Epithelial cell of esophagus (primary cell): ENCODE measurements at regions not wholly inside any gene's neighbourhood (a gene's known extent, or its start where the extent isn't known, plus 50 kb on each side); places are given as distances from the start of the nearest gene placed in this dataset.

Source experiments
- DNase-seq: peaks from one replicate; pipeline ENCODE4 v3.0.0; 2010; ENCODE audit warnings: low read depth
- H3K4me3 ChIP-seq: 2 replicates; pipeline ENCODE4 v1.5.1; 2011; ENCODE audit warnings: mild to moderate bottlenecking, low read length, control low read depth
- TF ChIP-seq, protein P1 (sequence below): IDR thresholded peaks from 2 replicates; pipeline ENCODE4 v1.5.1; 2011; ENCODE audit warnings: low read depth, mild to moderate bottlenecking, low read length, control low read depth, inconsistent platforms; ENCODE audit not compliant: insufficient read depth; ENCODE audit errors: missing control alignments

DNA sequence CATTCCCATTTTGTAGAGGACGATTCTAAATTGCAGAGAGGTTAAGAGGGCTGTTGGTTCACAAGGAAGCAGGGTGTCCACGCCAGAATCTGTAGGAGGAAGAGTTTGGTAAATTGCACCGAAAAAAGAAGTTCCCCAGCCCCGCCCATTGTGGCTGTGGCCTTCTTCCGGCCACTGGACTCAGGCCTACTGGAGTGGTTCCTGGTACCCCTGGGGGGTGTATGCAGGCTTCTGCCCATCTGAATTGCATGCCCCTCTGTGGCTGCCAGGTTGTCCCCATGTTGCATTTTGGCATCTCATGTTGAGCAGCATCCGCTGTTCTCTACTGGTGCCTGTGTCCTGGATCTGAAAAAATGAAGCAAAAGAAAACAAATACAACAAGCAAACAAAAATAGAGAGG, 234.2 kb downstream of the WDR11 start:
- TF ChIP-seq, protein P1, sequence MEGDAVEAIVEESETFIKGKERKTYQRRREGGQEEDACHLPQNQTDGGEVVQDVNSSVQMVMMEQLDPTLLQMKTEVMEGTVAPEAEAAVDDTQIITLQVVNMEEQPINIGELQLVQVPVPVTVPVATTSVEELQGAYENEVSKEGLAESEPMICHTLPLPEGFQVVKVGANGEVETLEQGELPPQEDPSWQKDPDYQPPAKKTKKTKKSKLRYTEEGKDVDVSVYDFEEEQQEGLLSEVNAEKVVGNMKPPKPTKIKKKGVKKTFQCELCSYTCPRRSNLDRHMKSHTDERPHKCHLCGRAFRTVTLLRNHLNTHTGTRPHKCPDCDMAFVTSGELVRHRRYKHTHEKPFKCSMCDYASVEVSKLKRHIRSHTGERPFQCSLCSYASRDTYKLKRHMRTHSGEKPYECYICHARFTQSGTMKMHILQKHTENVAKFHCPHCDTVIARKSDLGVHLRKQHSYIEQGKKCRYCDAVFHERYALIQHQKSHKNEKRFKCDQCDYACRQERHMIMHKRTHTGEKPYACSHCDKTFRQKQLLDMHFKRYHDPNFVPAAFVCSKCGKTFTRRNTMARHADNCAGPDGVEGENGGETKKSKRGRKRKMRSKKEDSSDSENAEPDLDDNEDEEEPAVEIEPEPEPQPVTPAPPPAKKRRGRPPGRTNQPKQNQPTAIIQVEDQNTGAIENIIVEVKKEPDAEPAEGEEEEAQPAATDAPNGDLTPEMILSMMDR, result no peak
- no peak overlapping the region for H3K4me3 ChIP-seq
- no peak for DNase-seq

DNA sequence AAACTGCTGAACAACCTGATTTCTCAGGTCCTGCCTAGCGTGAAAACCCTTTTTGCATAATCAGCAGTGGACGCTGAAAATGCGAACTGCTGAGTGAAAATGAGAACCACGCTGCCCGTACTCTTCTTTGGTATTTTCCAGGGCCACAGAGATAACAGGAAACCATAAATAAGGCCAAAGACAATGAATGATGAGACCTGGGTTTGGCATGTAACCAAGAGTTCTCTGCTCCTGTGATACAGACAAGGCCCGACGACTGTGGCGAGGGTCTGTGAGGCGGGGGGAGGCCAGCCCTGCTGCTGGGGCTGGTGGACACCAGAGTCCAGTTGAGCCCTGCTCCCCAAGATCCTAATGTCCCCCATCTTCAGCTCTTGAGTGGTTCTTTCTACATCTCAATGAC, 236.0 kb downstream of the WDR11 start:
- TF ChIP-seq, protein P1, result no peak
- no peak overlapping the region for H3K4me3 ChIP-seq
- no peak for DNase-seq

DNA sequence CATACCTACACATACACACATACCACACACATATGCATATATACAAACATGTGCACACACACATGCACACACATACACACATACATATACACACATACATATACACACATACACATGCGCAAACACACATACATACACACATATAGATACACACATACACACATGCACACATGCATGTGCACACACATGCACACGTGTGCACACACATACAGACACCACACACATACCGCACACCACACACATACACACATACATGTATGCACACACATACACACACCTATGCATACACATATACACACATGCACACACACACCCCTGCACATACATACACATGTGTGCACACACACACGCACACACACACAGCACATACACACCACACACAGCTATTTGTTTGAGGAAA, 236.5 kb downstream of the WDR11 start:
- no peak for DNase-seq
- H3K4me3 ChIP-seq, result no peak overlapping the region
- TF ChIP-seq, protein P1, result no peak

DNA sequence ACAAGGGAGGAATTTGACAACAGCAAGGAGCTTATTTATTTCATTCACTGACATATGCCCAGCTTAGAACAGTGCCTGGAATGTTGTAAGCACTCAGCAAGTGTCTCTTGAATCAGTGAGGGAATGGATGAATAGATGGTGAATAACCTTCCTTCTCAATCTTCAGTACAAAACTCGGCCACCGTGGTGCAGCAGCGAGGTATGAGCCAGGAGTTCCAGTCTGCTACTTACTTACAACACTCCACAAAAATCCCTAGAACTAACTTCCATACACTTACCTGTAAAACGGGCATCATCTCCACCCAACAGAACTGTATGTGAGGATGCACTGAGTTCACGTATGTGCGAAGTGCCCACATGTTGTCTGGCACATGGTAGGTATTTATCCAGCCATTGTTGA, 237.4 kb downstream of the WDR11 start:
- DNase-seq, result peak; percentile 69
- TF ChIP-seq, protein P1, result peak; percentile 61
- no peak overlapping the region for H3K4me3 ChIP-seq

DNA sequence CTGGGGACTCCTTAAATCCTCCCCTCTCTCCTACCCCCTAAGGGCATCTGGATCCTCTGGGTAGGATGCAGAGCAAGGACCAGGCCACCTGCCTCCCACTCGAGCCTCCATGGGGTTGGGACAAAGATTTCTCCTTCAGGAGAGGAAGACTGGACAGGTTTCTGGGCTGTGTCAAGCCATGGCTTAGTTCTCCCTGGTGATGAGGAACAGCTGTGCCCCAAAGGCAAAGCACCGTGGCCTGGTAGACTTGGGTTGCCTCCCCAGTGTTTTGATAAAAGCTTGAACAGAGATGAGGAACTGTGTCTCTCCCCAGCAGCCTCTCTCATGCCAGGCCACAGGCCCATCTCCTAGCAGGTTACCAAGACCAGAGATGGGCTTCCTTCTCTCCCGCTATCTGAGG, 238.3 kb downstream of the WDR11 start:
- TF ChIP-seq, protein P1, result no peak
- no peak for DNase-seq
- H3K4me3 ChIP-seq, result no peak overlapping the region

DNA sequence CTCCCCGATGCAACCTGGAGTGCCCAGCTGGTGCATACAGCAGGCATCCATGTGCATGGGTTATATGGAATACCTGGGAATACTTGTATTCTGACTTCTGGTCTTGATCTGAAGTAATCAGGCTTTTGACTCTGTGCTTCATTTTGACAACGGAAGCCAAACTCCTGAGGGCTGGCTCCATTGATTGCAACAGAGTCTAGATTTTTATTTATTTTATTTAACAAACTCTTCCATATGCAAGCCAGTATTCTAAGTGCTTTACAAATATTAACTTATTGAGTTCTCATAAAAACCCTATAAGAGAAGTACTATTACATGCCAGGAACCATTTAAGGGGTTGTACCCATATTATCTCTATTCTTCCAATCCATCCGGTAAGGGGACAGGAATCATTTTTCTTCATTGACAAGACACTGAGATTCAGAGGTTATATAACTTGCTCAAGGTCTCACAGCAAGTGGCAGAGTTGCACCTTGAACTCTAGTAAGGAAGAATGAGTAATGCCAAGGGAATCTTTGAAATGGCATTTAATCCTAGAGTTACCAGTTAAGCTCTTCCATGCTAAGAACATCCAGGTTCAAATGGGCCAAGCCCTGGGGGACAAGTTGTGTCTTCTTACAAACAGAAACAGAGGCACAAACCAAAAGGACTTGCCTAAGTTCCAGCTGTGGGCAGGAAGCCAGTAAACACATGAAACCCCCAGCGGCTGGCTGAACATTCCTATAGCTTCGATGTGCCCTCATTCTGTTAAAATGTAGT, 241.0 kb downstream of the WDR11 start:
- TF ChIP-seq, protein P1, result no peak
- peak; percentile 60 for DNase-seq
- no peak overlapping the region for H3K4me3 ChIP-seq

DNA sequence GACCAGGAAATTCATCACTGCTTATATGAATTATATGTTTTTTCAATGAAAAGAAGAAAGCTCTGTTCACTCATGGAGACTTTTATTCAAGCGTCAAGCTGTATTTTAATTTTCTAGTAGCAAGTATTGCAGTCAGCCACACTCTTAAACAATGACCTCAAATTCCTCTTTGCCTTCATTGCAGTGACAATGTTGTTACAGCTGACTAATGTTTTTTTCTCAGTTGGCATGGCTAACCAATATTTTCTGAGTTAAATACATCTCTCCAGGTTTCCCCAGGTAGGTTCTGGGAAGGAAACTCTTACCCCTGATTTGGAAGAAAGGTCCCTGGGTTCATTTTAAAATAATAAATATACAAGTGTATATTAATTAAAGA, 241.5 kb downstream of the WDR11 start:
- TF ChIP-seq, protein P1, result no peak
- DNase-seq, result peak; percentile 30
- no peak overlapping the region for H3K4me3 ChIP-seq
